CD14-positive monocyte (primary cell): ENCODE measurements at regions not wholly inside any gene's neighbourhood (a gene's known extent, or its start where the extent isn't known, plus 50 kb on each side); places are given as distances from the start of the nearest gene placed in this dataset.

Experiments
- DNase-seq, 3 donors: peaks; one replicate each; pipeline ENCODE4 v3.0.0-alpha.2; 2011 to 2022
- H2AFZ ChIP-seq: 2 replicates; pipeline ENCODE4 v1.6.0; 2012; ENCODE audit warnings: mild to moderate bottlenecking, low read depth, low read length, inconsistent platforms; ENCODE audit not compliant: insufficient read depth, poor library complexity, severe bottlenecking
- H3K27ac ChIP-seq, 2 donors: 1 replicate in 1 of 2; 2 replicates in 1 of 2; pipeline ENCODE4 v1.5.1; 2012 to 2013; ENCODE audit warnings: low read length in 2 of 2, control low read depth in 1 of 2, inconsistent platforms in 1 of 2, low read depth in 1 of 2, mild to moderate bottlenecking in 1 of 2
- H3K27me3 ChIP-seq, 2 donors: one replicate each; pipeline versions ENCODE4 v1.6.0 to v1.6.1; 2011 to 2013; ENCODE audit warnings: low read length in 2 of 2; ENCODE audit not compliant: control insufficient read depth in 2 of 2, insufficient read depth in 2 of 2
- H3K36me3 ChIP-seq, 2 donors: replicated peaks in 1 of 2; 1 replicate in 1 of 2; 2 replicates in 1 of 2; pipeline versions ENCODE4 v1.5.1 to v1.6.1; 2012 to 2013; ENCODE audit warnings: low read length in 2 of 2, control low read depth in 1 of 2, inconsistent platforms in 1 of 2, mild to moderate bottlenecking in 1 of 2; ENCODE audit not compliant: insufficient read depth in 2 of 2, control insufficient read depth in 1 of 2
- H3K4me1 ChIP-seq, 2 donors: 1 replicate in 1 of 2; 2 replicates in 1 of 2; pipeline versions ENCODE4 v1.5.1 to v1.6.1; 2012 to 2013; ENCODE audit warnings: low read length in 2 of 2, control low read depth in 1 of 2, inconsistent platforms in 1 of 2, mild to moderate bottlenecking in 1 of 2, moderate library complexity in 1 of 2; ENCODE audit not compliant: insufficient read depth in 2 of 2, control insufficient read depth in 1 of 2
- H3K4me2 ChIP-seq: replicated peaks from 2 replicates; pipeline ENCODE3; 2012; ENCODE audit warnings: low read length, moderate library complexity, mild to moderate bottlenecking; ENCODE audit not compliant: poor library complexity, severe bottlenecking; ENCODE audit errors: extremely low read depth
- H3K4me3 ChIP-seq, 3 experiments: fragments of 200-600 bp in 1 of 3; sonication (generic) in 1 of 3; replicated peaks in 1 of 3; 1 replicate in 2 of 3; 2 replicates in 1 of 3; pipeline ENCODE4 v1.5.1; 2011 to 2013; ENCODE audit warnings: low read length in 3 of 3, mild to moderate bottlenecking in 3 of 3, control low read depth in 2 of 3, low read depth in 2 of 3, inconsistent platforms in 1 of 3, moderate library complexity in 1 of 3
- H3K79me2 ChIP-seq: 2 replicates; pipeline ENCODE4 v1.6.0; 2012; ENCODE audit warnings: mild to moderate bottlenecking, control low read depth, inconsistent platforms, low read length, moderate library complexity; ENCODE audit not compliant: insufficient read depth
- H3K9ac ChIP-seq: 2 replicates; pipeline ENCODE4 v1.6.0; 2017; ENCODE audit warnings: low read length, mild to moderate bottlenecking; ENCODE audit not compliant: insufficient read depth, poor library complexity, severe bottlenecking
- H3K9me3 ChIP-seq, 2 donors: replicated peaks in 1 of 2; 1 replicate in 1 of 2; 2 replicates in 1 of 2; pipeline versions ENCODE4 v1.5.1 to v1.6.1; 2012 to 2013; ENCODE audit warnings: low read length in 2 of 2, control low read depth in 1 of 2; ENCODE audit not compliant: control insufficient read depth in 1 of 2, insufficient read depth in 1 of 2
- H4K20me1 ChIP-seq: 2 replicates; pipeline ENCODE4 v1.6.0; 2012; ENCODE audit warnings: mild to moderate bottlenecking, low read length, control low read depth, moderate library complexity; ENCODE audit not compliant: insufficient read depth
- H3K27ac Mint-ChIP-seq, 7 donors: one replicate each; pipeline ENCODE4 v1.8.0; 2020; ENCODE audit warnings: mild to moderate bottlenecking in 7 of 7, mixed read lengths in 7 of 7, moderate library complexity in 6 of 7, inconsistent platforms in 2 of 7
- H3K27me3 Mint-ChIP-seq, 3 donors: one replicate each; pipeline ENCODE4 v1.8.0; 2021 to 2022; ENCODE audit warnings: low read depth in 3 of 3, mild to moderate bottlenecking in 3 of 3, mixed read lengths in 3 of 3, moderate library complexity in 3 of 3, inconsistent platforms in 1 of 3
- H3K36me3 Mint-ChIP-seq, 2 donors: one replicate each; pipeline ENCODE4 v1.8.0; 2020; ENCODE audit warnings: mixed read lengths in 2 of 2, inconsistent platforms in 1 of 2, mild to moderate bottlenecking in 1 of 2
- H3K4me1 Mint-ChIP-seq: one replicate; pipeline ENCODE4 v1.8.0; 2020; ENCODE audit warnings: mild to moderate bottlenecking, mixed read lengths
- H3K4me3 Mint-ChIP-seq, 2 donors: one replicate each; pipeline ENCODE4 v1.8.0; 2020; ENCODE audit warnings: mild to moderate bottlenecking in 2 of 2, mixed read lengths in 2 of 2, moderate library complexity in 1 of 2
- H3K9me3 Mint-ChIP-seq, 7 donors: one replicate each; pipeline ENCODE4 v1.8.0; 2020 to 2022; ENCODE audit warnings: mixed read lengths in 7 of 7, mild to moderate bottlenecking in 6 of 7, moderate library complexity in 6 of 7, inconsistent platforms in 2 of 7
- whole genome bisulfite sequencing: methylation state at CpG from one replicate; pipeline ENCODE4 v1.1.5; 2013; ENCODE audit warnings: missing lambda C conversion rate; ENCODE audit not compliant: insufficient coverage; 5-methylcytosine and 5-hydroxymethylcytosine counted together
- intact Hi-C, 2 donors: fragments of 100-400 bp; cut with micrococcal nuclease; formaldehyde crosslinking; loops; one replicate each; pipeline versions ENCODE4 v1.15.0 to v1.15.1; 2023
- TF ChIP-seq, protein P1 (sequence below): fragments of 200-600 bp; IDR thresholded peaks from one replicate; pipeline ENCODE4 v1.8.0; 2022; ENCODE audit warnings: antibody characterized with exemption, mild to moderate bottlenecking

DNA sequence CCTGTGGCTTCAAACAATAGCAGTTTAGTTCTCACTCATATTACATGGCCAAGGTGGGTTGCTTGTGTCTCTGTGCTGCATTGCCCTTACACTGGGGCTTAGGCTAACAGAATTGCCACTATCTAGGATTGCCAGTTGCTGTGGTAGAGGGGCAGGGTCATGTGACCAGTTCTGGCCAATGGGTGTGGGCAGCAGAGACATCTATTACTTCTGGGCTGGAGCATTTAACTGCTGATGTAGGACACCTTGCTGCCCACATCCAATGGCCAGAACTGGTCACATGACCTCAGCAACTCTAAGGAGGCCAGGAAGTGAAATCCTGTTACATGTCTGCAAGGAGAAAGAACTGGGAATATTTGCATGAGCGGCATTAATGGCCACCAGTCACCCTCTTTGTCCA lies 199.3 kb downstream of the C9orf152 start:
- no peaks in the 10 kb centered on the region for H3K4me1 Mint-ChIP-seq

DNA sequence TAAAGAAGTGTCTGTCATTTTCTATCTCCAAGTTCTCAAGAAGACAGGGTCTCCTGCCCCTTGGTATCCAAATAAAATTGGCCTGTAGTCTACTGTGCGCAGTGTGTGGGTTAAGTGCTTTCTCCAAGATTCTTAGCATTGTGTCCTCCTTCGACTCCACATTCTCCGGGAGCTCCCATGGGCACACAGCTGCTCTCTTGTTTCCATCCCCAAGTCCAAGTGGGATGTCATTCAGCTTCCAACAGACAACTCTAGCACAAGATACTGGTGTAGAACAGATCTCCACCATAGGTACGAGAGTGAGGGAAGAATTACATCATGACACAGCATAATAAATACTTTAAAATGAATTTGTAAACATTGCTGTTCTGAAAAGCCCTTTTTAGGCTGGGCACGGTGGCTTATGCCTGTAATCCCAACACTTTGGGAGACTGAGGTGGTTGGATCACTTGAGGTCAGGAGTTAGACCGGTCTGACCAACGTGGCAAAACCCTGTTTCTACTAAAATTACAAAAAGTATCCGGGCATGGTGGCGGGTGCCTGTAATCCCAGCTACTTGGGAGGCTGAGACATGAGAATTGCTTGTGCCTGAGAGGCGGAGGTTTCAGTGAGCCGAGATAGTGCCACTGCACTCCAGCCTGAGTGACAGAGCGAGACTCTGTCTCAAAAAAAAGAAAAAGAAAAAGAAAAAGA lies 196.2 kb downstream of the C9orf152 start:
- H3K79me2 ChIP-seq = no peaks in the 10 kb centered on the region
- no peaks in the 10 kb centered on the region for H4K20me1 ChIP-seq
- peaks cover 8 to 16% of the 10 kb centered on the region in 2 donors for H3K27me3 ChIP-seq
- H3K27ac ChIP-seq = no peak overlapping the region
- TF ChIP-seq, protein P1, sequence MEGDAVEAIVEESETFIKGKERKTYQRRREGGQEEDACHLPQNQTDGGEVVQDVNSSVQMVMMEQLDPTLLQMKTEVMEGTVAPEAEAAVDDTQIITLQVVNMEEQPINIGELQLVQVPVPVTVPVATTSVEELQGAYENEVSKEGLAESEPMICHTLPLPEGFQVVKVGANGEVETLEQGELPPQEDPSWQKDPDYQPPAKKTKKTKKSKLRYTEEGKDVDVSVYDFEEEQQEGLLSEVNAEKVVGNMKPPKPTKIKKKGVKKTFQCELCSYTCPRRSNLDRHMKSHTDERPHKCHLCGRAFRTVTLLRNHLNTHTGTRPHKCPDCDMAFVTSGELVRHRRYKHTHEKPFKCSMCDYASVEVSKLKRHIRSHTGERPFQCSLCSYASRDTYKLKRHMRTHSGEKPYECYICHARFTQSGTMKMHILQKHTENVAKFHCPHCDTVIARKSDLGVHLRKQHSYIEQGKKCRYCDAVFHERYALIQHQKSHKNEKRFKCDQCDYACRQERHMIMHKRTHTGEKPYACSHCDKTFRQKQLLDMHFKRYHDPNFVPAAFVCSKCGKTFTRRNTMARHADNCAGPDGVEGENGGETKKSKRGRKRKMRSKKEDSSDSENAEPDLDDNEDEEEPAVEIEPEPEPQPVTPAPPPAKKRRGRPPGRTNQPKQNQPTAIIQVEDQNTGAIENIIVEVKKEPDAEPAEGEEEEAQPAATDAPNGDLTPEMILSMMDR = no peak
- WGBS = 80% methylated on average over 1 of the region's 12 CpGs
- H3K4me3 ChIP-seq = no peak overlapping the region
- Mint-ChIP-seq H3K9me3 (peaks cover 0 to 2% (median 0%) of the 10 kb centered on the region in 7 donors), H3K4me3 (peak overlapping the region in 1 of 2 donors; percentile 48), H3K36me3 (no peaks in the 10 kb centered on the region), H3K27ac (no peak overlapping the region), H3K27me3 (peaks cover 5 to 19% (median 11%) of the 10 kb centered on the region in 3 donors), H3K4me1 (peaks cover 3% of the 10 kb centered on the region)
- no peak overlapping the region for H3K9ac ChIP-seq
- DNase-seq = no peak
- no peaks in the 10 kb centered on the region for H3K9me3 ChIP-seq
- H3K4me1 ChIP-seq = no peaks in the 10 kb centered on the region
- intact Hi-C loops = no loop called here
- no peak overlapping the region for H2AFZ ChIP-seq
- no peaks in the 10 kb centered on the region for H3K36me3 ChIP-seq
- H3K4me2 ChIP-seq = no peak overlapping the region

More for the DNA sequence above, 199.3 kb downstream of the C9orf152 start:
- WGBS = 89% methylated on average over 1 of the region's 1 CpG
- Histone ChIP-seq H3K4me2 (no peak overlapping the region), H3K36me3 (no peaks in the 10 kb centered on the region), H3K9me3 (no peaks in the 10 kb centered on the region), H3K27ac (no peak overlapping the region), H2AFZ (no peak overlapping the region), H3K4me3 (no peak overlapping the region), H4K20me1 (no peaks in the 10 kb centered on the region), H3K4me1 (no peaks in the 10 kb centered on the region), H3K79me2 (no peaks in the 10 kb centered on the region), H3K27me3 (peaks cover 4 to 10% of the 10 kb centered on the region in 2 donors), H3K9ac (no peak overlapping the region)
- no peak overlapping the region for H3K4me3 Mint-ChIP-seq
- H3K9me3 Mint-ChIP-seq = peaks cover 0 to 8% (median 2%) of the 10 kb centered on the region in 7 donors
- H3K27ac Mint-ChIP-seq = no peak overlapping the region
- peaks cover 7 to 20% (median 11%) of the 10 kb centered on the region in 3 donors for H3K27me3 Mint-ChIP-seq
- intact Hi-C loops = no loop called here
- TF ChIP-seq, protein P1 = no peak
- no peak for DNase-seq
- no peaks in the 10 kb centered on the region for H3K36me3 Mint-ChIP-seq
